Natural killer cell treated with Interleukin-12 subunit alpha and Interleukin-12 subunit beta and Interleukin-15 and Interleukin-18, amount 100 ng/mL, for 72 hours (primary cell): ENCODE measurements at regions not wholly inside any gene's neighbourhood (a gene's known extent, or its start where the extent isn't known, plus 50 kb on each side); places are given as distances from the start of the nearest gene placed in this dataset.
A peak's percentile ranks its signal among the peaks of the same experiment; 100 is the strongest.
"Not testable (repeated sequence)": the region's sequence is repeated elsewhere in the genome, so short reads cannot be mapped to it uniquely, and the experiment has no call there.

Experiments
- ATAC-seq, 2 donors: fragments of 150-1000 bp; cut with Tn5 transposase in 1 of 2; sonication (Bioruptor Pico), chemical (Tn5 transposase) in 1 of 2; 2 replicates each; pipeline ENCODE4 v1.10.0; 2021
- DNase-seq: peaks from one replicate; pipeline ENCODE4 v3.0.0; 2022; ENCODE audit warnings: low spot score
- H3K27ac Mint-ChIP-seq, 2 donors: 1 replicate in 1 of 2; 2 replicates in 1 of 2; pipeline ENCODE4 v1.8.0; 2022; ENCODE audit warnings: mixed read lengths in 2 of 2, mild to moderate bottlenecking in 1 of 2, moderate library complexity in 1 of 2
- H3K27me3 Mint-ChIP-seq, 2 donors: 1 replicate in 1 of 2; 2 replicates in 1 of 2; pipeline ENCODE4 v1.8.0; 2022; ENCODE audit warnings: mixed read lengths in 2 of 2
- H3K36me3 Mint-ChIP-seq: one replicate; pipeline ENCODE4 v1.8.0; 2022; ENCODE audit warnings: mixed read lengths
- H3K4me1 Mint-ChIP-seq, 2 donors: 1 replicate in 1 of 2; 2 replicates in 1 of 2; pipeline ENCODE4 v1.8.0; 2022; ENCODE audit warnings: low read depth in 2 of 2, mixed read lengths in 2 of 2, mild to moderate bottlenecking in 1 of 2
- H3K4me3 Mint-ChIP-seq: one replicate; pipeline ENCODE4 v1.8.0; 2022; ENCODE audit warnings: mixed read lengths
- H3K9me3 Mint-ChIP-seq: 2 replicates; pipeline ENCODE4 v1.8.0; 2022; ENCODE audit warnings: mixed read lengths

GRCh38 chr13:112174476-112175110 lies 107.6 kb downstream of the SOX1 start:
- no peaks in the 10 kb centered on the region for H3K9me3 Mint-ChIP-seq
- H3K4me1 Mint-ChIP-seq, result no peaks in the 10 kb centered on the region
- H3K27ac Mint-ChIP-seq, result no peak overlapping the region
- H3K27me3 Mint-ChIP-seq, result peaks cover 0 to 2% of the 10 kb centered on the region in 2 donors
- DNase-seq (no peak), ATAC-seq (no peak)
- H3K36me3 Mint-ChIP-seq, result no peaks in the 10 kb centered on the region
- H3K4me3 Mint-ChIP-seq, result no peak overlapping the region

GRCh38 chr13:112175162-112176075 lies 108.5 kb downstream of the SOX1 start:
- DNase-seq (no peak), ATAC-seq (no peak)
- H3K27me3 Mint-ChIP-seq, result peaks cover 0 to 2% of the 10 kb centered on the region in 2 donors
- no peak overlapping the region for H3K27ac Mint-ChIP-seq
- H3K4me1 Mint-ChIP-seq, result no peaks in the 10 kb centered on the region
- no peaks in the 10 kb centered on the region for H3K9me3 Mint-ChIP-seq
- H3K36me3 Mint-ChIP-seq, result no peaks in the 10 kb centered on the region
- no peak overlapping the region for H3K4me3 Mint-ChIP-seq

GRCh38 chr13:112176141-112177119 lies 109.5 kb downstream of the SOX1 start:
- not testable (repeated sequence) for H3K4me1 Mint-ChIP-seq, H3K9me3 Mint-ChIP-seq, ATAC-seq, H3K27me3 Mint-ChIP-seq, H3K27ac Mint-ChIP-seq, H3K4me3 Mint-ChIP-seq, H3K36me3 Mint-ChIP-seq, DNase-seq

- no peaks in the 10 kb centered on the region for H3K9me3 Mint-ChIP-seq
- DNase-seq (no peak), ATAC-seq (no peak)
- no peak overlapping the region for H3K27ac Mint-ChIP-seq
- no peaks in the 10 kb centered on the region for H3K36me3 Mint-ChIP-seq
- no peak overlapping the region for H3K4me3 Mint-ChIP-seq
- H3K4me1 Mint-ChIP-seq, result no peaks in the 10 kb centered on the region
- H3K27me3 Mint-ChIP-seq, result peaks cover 0 to 2% of the 10 kb centered on the region in 2 donors
These were observed 110.7 kb downstream of the SOX1 start for GRCh38 chr13:112177450-112178288.

- Mint-ChIP-seq H3K9me3 (no peaks in the 10 kb centered on the region), H3K27me3 (peaks cover 0 to 2% of the 10 kb centered on the region in 2 donors), H3K4me1 (no peaks in the 10 kb centered on the region), H3K27ac (no peak overlapping the region), H3K36me3 (no peaks in the 10 kb centered on the region), H3K4me3 (no peak overlapping the region)
- DNase-seq, result no peak
- peak; percentile 3 to 31 for ATAC-seq
These were observed 111.8 kb downstream of the SOX1 start for GRCh38 chr13:112178769-112179168.

GRCh38 chr13:112179421-112179820 lies 112.5 kb downstream of the SOX1 start:
- DNase-seq, result no peak
- no peaks in the 10 kb centered on the region for H3K9me3 Mint-ChIP-seq
- no peaks in the 10 kb centered on the region for H3K4me1 Mint-ChIP-seq
- H3K36me3 Mint-ChIP-seq, result no peaks in the 10 kb centered on the region
- H3K4me3 Mint-ChIP-seq, result no peak overlapping the region
- no peak overlapping the region for H3K27ac Mint-ChIP-seq
- ATAC-seq, result no peak
- H3K27me3 Mint-ChIP-seq, result peaks cover 0 to 2% of the 10 kb centered on the region in 2 donors

- Mint-ChIP-seq H3K27me3 (peaks cover 0 to 1% of the 10 kb centered on the region in 2 donors), H3K9me3 (no peaks in the 10 kb centered on the region), H3K27ac (no peak overlapping the region), H3K36me3 (no peaks in the 10 kb centered on the region), H3K4me3 (no peak overlapping the region), H3K4me1 (no peaks in the 10 kb centered on the region)
- DNase-seq (no peak), ATAC-seq (no peak)
These were observed 113.0 kb downstream of the SOX1 start for GRCh38 chr13:112179995-112180394.

- no peak for DNase-seq
- no peaks in the 10 kb centered on the region for H3K36me3 Mint-ChIP-seq
- H3K27ac Mint-ChIP-seq, result no peak overlapping the region
- no peak overlapping the region for H3K4me3 Mint-ChIP-seq
- ATAC-seq, result no peak
- no peaks in the 10 kb centered on the region for H3K9me3 Mint-ChIP-seq
- no peaks in the 10 kb centered on the region for H3K4me1 Mint-ChIP-seq
- no peaks in the 10 kb centered on the region for H3K27me3 Mint-ChIP-seq
These were observed 114.6 kb downstream of the SOX1 start for GRCh38 chr13:112181336-112182067.

- ATAC-seq (no peak), DNase-seq (no peak)
- no peaks in the 10 kb centered on the region for H3K36me3 Mint-ChIP-seq
- no peaks in the 10 kb centered on the region for H3K9me3 Mint-ChIP-seq
- no peaks in the 10 kb centered on the region for H3K4me1 Mint-ChIP-seq
- H3K27ac Mint-ChIP-seq, result no peak overlapping the region
- no peak overlapping the region for H3K4me3 Mint-ChIP-seq
- H3K27me3 Mint-ChIP-seq, result no peaks in the 10 kb centered on the region
These were observed 115.3 kb downstream of the SOX1 start for GRCh38 chr13:112182251-112182650.

GRCh38 chr13:112182846-112183531 lies 116.0 kb downstream of the SOX1 start:
- Mint-ChIP-seq H3K4me1 (no peaks in the 10 kb centered on the region), H3K27me3 (no peaks in the 10 kb centered on the region), H3K9me3 (no peaks in the 10 kb centered on the region), H3K4me3 (no peak overlapping the region), H3K27ac (no peak overlapping the region), H3K36me3 (no peaks in the 10 kb centered on the region)
- no peak for DNase-seq
- ATAC-seq, result no peak

GRCh38 chr13:112183532-112184090 lies 116.7 kb downstream of the SOX1 start:
- H3K4me1 Mint-ChIP-seq, result no peaks in the 10 kb centered on the region
- no peak overlapping the region for H3K4me3 Mint-ChIP-seq
- H3K9me3 Mint-ChIP-seq, result no peaks in the 10 kb centered on the region
- peaks cover 0 to 4% of the 10 kb centered on the region in 2 donors for H3K27me3 Mint-ChIP-seq
- ATAC-seq (no peak), DNase-seq (no peak)
- H3K36me3 Mint-ChIP-seq, result no peaks in the 10 kb centered on the region
- no peak overlapping the region for H3K27ac Mint-ChIP-seq

GRCh38 chr13:112184261-112184660 lies 117.3 kb downstream of the SOX1 start:
- no peaks in the 10 kb centered on the region for H3K9me3 Mint-ChIP-seq
- no peak overlapping the region for H3K4me3 Mint-ChIP-seq
- H3K4me1 Mint-ChIP-seq, result no peaks in the 10 kb centered on the region
- no peak for DNase-seq
- H3K36me3 Mint-ChIP-seq, result no peaks in the 10 kb centered on the region
- H3K27ac Mint-ChIP-seq, result no peak overlapping the region
- no peak for ATAC-seq
- H3K27me3 Mint-ChIP-seq, result peaks cover 0 to 7% of the 10 kb centered on the region in 2 donors
